ENCODE measurements at regions not wholly inside any gene's neighbourhood (a gene's known extent, or its start where the extent isn't known, plus 50 kb on each side); places are given as distances from the start of the nearest gene placed in this dataset.

DNA sequence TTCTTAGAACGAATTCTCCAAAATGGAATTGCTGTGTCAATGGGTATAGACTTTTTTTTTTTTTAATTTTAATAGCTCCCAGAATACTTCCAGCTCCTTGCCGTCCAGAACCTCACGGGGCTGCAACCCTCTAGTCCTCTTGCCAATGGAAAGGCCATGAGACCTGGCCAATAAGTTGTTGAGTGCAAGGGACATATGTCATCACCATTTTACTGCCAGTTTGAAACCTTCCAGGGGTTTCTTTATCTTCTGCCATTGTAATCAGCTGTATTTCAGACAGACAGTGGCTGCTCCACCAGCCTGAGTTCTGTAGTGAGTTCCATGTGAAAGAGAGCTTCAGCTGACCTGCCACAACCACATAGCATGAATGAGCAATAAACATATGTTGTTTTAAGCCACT, 95.0 kb upstream of the PTPRG start:
- no peaks in the 10 kb centered on the region for H4K20me1 ChIP-seq (ENCODE audit: insufficient read depth)
- DNase-seq, result no peak
- H3K9me2 ChIP-seq, result no peaks in the 10 kb centered on the region
- no peaks in the 10 kb centered on the region for H3K27me3 ChIP-seq (ENCODE audit: insufficient read depth)
- TF ChIP-seq CTCF (IDR thresholded peaks at IDR 0.05) (no peak), ELF1 (IDR thresholded peaks at IDR 0.05) (no peak), RCOR1 (IDR thresholded peaks at IDR 0.05; ENCODE audit: low read length) (no peak)
- ChIA-PET CTCF (no interaction called here), POLR2A (no interaction called here)
- no peak overlapping the region for H2AFZ ChIP-seq (ENCODE audit: low read depth)
- no peaks in the 10 kb centered on the region for H3K36me3 ChIP-seq (replicated peaks in 1 of 2; ENCODE audit: control insufficient read depth in 1 of 2, insufficient read depth in 2 of 2, low read length in 1 of 2)
- no peak overlapping the region for H3K4me3 ChIP-seq (ENCODE audit: low read depth in 2 of 2, low read length in 1 of 2)
- H3K9me3 ChIP-seq, result no peaks in the 10 kb centered on the region
- H3K79me2 ChIP-seq (ENCODE audit: insufficient read depth), result no peaks in the 10 kb centered on the region
- H3F3A ChIP-seq (replicated peaks; ENCODE audit: insufficient read depth), result no peaks in the 10 kb centered on the region
- H3K9ac ChIP-seq, result no peak overlapping the region
- H3K27ac ChIP-seq (ENCODE audit: low read depth in 2 of 2, low read length in 1 of 2), result no peak overlapping the region
- no peak overlapping the region for H3K4me2 ChIP-seq
- 24% methylated on average over 3 of the region's 3 CpGs for WGBS (ENCODE audit: low lambda C conversion rate)
- H3K4me1 ChIP-seq (ENCODE audit: control insufficient read depth in 1 of 2, insufficient read depth in 2 of 2, low read depth in 1 of 2, low read length in 1 of 2), result no peaks in the 10 kb centered on the region

GRCh38 chr3:61483997-61484396, 77.4 kb upstream of the PTPRG start:
- H3K4me1 ChIP-seq (ENCODE audit: control insufficient read depth in 1 of 2, insufficient read depth in 2 of 2, low read depth in 1 of 2, low read length in 1 of 2), result no peaks in the 10 kb centered on the region
- no peaks in the 10 kb centered on the region for H4K20me1 ChIP-seq (ENCODE audit: insufficient read depth)
- no peaks in the 10 kb centered on the region for H3F3A ChIP-seq (replicated peaks; ENCODE audit: insufficient read depth)
- no peaks in the 10 kb centered on the region for H3K9me2 ChIP-seq
- no peak overlapping the region for H3K9ac ChIP-seq
- 63% methylated on average over 4 of the region's 4 CpGs for WGBS (ENCODE audit: low lambda C conversion rate)
- H3K27me3 ChIP-seq (ENCODE audit: insufficient read depth), result no peaks in the 10 kb centered on the region
- ChIA-PET CTCF (no interaction called here), POLR2A (no interaction called here)
- no peak overlapping the region for H3K27ac ChIP-seq (ENCODE audit: low read depth in 2 of 2, low read length in 1 of 2)
- no peak for DNase-seq
- no peaks in the 10 kb centered on the region for H3K9me3 ChIP-seq
- H3K36me3 ChIP-seq (replicated peaks in 1 of 2; ENCODE audit: control insufficient read depth in 1 of 2, insufficient read depth in 2 of 2, low read length in 1 of 2), result no peaks in the 10 kb centered on the region
- TF ChIP-seq, protein P1, sequence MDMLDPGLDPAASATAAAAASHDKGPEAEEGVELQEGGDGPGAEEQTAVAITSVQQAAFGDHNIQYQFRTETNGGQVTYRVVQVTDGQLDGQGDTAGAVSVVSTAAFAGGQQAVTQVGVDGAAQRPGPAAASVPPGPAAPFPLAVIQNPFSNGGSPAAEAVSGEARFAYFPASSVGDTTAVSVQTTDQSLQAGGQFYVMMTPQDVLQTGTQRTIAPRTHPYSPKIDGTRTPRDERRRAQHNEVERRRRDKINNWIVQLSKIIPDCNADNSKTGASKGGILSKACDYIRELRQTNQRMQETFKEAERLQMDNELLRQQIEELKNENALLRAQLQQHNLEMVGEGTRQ (IDR thresholded peaks at IDR 0.05; ENCODE audit: borderline replicate concordance, low read depth, low read length), result no peak
- no peak for TF ChIP-seq NFIC (IDR thresholded peaks at IDR 0.05; ENCODE audit: borderline replicate concordance)
- no peak for TF ChIP-seq CHD2 (IDR thresholded peaks at IDR 0.05; ENCODE audit: low read length, partially characterized antibody)
- TF ChIP-seq ELF1 (IDR thresholded peaks at IDR 0.05), result no peak
- no peak for TF ChIP-seq CTCF (IDR thresholded peaks at IDR 0.05)
- TF ChIP-seq RFX5 (IDR thresholded peaks at IDR 0.05; ENCODE audit: low read length), result no peak
- TF ChIP-seq POLR2AphosphoS5 (IDR thresholded peaks at IDR 0.05; ENCODE audit: low read depth, low read length), result no peak
- no peak for TF ChIP-seq GABPA (IDR thresholded peaks at IDR 0.05; ENCODE audit: low read depth)
- TF ChIP-seq GATA2 (CRISPR knock-in tag; IDR thresholded peaks at IDR 0.05), result no peak
- TF ChIP-seq, protein P2, sequence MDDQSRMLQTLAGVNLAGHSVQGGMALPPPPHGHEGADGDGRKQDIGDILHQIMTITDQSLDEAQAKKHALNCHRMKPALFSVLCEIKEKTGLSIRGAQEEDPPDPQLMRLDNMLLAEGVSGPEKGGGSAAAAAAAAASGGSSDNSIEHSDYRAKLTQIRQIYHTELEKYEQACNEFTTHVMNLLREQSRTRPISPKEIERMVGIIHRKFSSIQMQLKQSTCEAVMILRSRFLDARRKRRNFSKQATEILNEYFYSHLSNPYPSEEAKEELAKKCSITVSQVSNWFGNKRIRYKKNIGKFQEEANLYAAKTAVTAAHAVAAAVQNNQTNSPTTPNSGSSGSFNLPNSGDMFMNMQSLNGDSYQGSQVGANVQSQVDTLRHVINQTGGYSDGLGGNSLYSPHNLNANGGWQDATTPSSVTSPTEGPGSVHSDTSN (IDR thresholded peaks at IDR 0.05), result no peak
- TF ChIP-seq RCOR1 (IDR thresholded peaks at IDR 0.05; ENCODE audit: low read length), result no peak
- TF ChIP-seq ZBTB33 (IDR thresholded peaks at IDR 0.05; ENCODE audit: borderline replicate concordance, low read depth), result no peak
- no peak for TF ChIP-seq RAD21 (IDR thresholded peaks at IDR 0.05; ENCODE audit: low read length)
- TF ChIP-seq, protein P3, sequence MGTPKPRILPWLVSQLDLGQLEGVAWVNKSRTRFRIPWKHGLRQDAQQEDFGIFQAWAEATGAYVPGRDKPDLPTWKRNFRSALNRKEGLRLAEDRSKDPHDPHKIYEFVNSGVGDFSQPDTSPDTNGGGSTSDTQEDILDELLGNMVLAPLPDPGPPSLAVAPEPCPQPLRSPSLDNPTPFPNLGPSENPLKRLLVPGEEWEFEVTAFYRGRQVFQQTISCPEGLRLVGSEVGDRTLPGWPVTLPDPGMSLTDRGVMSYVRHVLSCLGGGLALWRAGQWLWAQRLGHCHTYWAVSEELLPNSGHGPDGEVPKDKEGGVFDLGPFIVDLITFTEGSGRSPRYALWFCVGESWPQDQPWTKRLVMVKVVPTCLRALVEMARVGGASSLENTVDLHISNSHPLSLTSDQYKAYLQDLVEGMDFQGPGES (IDR thresholded peaks at IDR 0.05; ENCODE audit: low read depth, low read length), result no peak
- H2AFZ ChIP-seq (ENCODE audit: low read depth), result no peak overlapping the region
- no peak overlapping the region for H3K4me3 ChIP-seq (ENCODE audit: low read depth in 2 of 2, low read length in 1 of 2)
- no peaks in the 10 kb centered on the region for H3K79me2 ChIP-seq (ENCODE audit: insufficient read depth)
- no peak overlapping the region for H3K4me2 ChIP-seq
